GM21447 (cell line): ENCODE measurements at regions not wholly inside any gene's neighbourhood (a gene's known extent, or its start where the extent isn't known, plus 50 kb on each side); places are given as distances from the start of the nearest gene placed in this dataset.
"Not testable (repeated sequence)": the region's sequence is repeated elsewhere in the genome, so short reads cannot be mapped to it uniquely, and the experiment has no call there.

Source experiments
- ATAC-seq: cut with Tn5 transposase; IDR thresholded peaks from one replicate; pipeline ENCODE4 v1.9.1; 2021; ENCODE audit not compliant: unreplicated experiment

DNA sequence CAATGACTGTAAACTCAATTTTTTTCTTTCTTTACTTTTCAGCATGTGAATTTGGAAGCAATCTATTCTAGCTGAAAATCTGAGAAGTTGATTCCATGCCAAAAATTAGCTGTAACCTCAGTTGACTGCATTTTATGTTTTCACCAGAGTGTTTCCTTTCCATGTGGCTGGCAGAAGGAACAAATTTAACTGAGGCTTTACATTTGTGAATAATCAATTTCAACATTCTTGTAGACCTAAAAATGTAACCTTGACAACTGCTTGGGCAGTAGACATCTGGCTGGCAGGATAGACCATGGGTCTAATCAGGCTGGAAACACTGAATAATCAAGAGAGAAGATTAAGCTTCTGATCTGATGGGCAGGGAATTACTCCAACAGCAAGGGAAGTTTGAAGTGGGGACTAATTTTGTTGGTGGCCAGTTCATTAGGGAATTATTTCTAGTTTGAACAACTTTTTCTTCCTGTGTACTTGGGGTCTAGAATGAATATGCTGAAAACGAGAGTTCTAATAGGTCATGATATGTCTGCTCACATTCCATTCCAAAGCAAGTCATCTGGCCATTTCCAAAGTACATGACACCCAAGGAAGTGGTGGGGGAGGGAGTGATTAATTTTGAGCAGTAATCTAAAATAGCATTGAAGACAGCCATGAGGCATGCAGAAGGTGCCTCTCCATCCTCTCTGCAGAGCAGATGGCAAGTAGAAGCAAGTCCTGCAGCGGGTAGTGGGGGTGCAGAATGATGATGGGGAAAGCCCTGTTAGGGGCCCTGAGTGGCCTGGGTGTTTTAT lies 68.2 kb downstream of the ATP23 start:
- no peak for ATAC-seq

DNA sequence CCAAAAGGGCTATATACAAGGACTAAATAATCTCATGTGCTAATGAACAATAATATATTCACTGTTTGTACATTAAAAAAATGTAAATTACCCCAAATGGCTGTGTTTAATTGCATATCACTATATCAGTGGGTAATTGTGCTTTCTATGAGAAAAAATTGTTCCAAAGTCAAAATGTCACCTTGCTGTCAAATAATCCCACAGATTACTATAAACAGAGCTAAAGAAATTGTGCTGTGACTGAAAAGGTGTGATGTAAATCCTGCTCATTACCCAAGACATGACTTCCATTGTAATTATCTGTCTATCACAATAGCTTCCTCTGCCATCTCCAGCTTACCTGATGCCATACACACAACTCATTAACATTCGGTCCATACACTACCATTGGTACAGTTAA lies 70.3 kb downstream of the ATP23 start:
- ATAC-seq: no peak

GRCh38 chr12:58022379-58023020 lies 81.1 kb downstream of the ATP23 start:
- ATAC-seq: not testable (repeated sequence)

DNA sequence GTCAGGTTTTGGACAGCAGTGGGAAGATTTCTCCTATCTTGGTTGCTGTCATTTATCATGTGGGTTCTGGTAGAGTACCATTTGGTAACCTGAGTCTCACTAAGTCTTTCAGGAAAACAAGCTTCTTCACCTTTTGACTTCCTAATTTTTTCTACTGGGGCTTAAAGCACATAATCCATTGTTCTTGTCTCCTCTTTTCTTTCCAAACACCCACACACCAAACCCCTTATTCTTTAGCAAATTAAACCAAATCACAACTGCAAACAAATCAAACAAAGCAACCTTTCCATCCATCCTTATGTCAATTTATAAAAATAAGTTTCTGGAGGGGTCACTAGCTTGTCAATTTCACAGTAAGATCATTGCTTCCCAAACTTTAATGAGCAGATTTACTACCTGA lies 84.1 kb downstream of the ATP23 start:
- no peak for ATAC-seq

- no peak for ATAC-seq
These were observed 85.1 kb downstream of the ATP23 start for GRCh38 chr12:58026426-58026825.

DNA sequence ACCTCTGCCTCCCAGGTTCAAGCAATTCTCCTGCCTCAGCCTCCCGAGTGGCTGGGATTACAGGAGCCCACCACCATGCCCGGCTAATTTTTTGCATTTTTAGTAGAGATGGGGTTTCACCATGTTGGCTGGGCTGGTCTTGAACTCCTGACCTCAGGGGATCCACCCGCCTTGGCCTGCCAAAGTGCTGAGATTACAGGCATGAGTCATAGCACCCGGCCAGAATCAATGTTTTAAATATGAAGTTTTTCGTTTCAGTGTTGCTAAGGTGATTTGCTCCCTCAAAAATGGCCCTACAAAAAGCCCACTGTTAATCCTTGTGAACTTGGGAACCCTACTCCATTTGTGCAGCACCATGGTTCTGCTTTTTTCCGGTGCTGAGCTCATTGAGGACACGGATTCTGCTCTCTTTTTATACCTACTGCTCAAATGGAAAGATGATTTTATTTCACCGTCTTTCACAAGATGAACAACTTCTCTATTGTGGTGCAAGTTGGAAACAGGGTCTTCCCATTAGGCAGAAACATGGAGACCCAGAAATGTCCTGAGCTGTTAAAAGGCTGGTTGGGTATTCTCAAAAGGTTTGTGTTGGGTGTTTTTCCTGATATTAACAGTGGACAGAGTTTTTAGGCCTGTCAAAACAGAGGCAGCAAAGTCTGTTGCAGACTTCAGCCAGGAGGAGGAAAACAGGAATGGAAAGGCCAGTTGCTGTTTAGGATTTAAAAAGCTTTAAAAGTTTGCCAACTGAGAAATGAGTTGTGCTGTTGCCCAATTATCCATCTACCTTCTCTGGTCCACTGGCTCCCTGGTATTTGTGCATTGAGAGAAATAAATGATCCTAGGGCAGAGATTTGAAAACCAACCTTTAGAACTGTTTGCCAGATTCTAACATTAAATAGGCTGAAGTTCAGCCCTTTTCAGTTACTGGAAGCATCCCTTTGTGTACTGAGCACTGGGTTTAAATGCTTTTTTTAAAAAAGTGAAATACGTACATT lies 85.8 kb downstream of the ATP23 start:
- ATAC-seq: no peak

- ATAC-seq: no peak
These were observed 86.9 kb downstream of the ATP23 start for GRCh38 chr12:58028294-58028693.

DNA sequence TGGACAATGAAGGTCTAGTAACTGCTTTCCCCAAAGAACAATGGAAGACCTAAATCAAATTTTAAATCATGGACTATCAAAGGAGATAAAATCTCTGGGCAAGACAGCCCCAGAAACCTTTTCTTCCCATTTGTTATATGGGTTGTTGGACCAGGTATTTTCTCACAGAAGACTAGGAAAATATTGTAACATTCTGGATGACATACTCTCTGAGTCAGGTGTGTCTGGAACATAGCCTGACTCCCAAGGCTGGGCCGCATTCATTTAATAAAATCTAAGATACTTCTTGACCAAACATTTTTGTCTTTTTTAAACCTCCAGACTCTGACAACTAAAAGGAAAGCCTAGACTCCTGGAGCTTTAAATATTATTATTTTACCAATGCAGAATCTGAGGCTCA lies 87.9 kb downstream of the ATP23 start:
- ATAC-seq: no peak

- no peak for ATAC-seq
These were observed 89.4 kb downstream of the ATP23 start for GRCh38 chr12:58030566-58031279.

DNA sequence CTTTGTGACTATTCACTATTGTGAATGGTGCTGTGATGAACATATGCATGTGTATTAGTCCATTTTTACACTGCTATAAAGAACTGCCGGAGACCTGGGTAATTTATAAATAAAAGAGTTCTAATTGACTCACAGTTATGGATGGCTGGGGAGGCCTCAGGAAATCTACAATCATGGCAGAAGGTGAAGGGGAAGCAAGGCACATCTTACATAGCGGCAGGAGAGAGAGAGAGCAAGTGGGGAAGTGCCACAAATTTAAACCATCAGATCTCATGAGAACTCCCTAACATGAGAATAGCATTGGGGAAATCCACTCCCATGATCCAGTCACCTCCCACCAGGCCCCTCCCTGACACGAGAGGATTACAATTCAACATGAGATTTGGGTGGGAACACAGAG lies 90.8 kb downstream of the ATP23 start:
- no peak for ATAC-seq

DNA sequence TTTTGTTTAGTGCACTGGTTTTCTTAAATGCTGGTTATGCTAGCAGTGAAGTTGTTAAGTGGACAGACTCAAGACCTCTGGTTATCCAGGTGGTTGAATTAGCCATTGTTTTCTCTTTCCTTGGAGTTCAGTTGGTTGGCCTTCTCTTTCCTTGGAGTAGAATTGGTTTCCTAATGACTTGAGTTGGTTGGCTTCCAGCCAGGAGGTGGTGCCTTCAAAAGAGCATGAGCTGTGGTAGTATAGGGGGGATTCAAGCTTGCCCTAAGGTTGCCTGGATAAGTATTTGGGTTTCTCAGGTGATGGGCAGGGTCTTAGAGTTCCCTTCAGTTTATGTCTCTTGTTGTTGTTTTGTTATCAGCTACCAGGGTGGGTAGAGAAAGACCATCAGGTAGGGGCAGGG lies 92.5 kb downstream of the ATP23 start:
- no peak for ATAC-seq

DNA sequence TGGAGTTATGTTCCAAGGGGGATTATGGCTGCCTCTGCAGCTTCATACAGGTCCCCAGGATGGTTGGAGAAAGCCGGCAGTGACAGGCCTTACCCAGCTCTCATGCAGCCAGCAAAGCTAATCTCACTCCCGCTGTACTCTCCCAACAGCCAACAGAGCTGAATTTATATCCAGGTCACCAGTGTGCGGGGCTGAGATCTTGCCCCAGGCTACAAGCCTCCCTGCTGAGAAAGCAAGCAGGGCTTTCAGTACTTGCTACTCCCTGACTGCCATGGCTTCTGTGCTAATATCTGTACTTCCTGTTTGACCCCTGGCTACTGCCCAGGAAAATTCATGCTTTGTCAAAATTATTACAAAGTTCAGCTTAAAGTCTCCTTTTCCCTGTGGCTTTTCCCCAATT lies 92.9 kb downstream of the ATP23 start:
- ATAC-seq: no peak

DNA sequence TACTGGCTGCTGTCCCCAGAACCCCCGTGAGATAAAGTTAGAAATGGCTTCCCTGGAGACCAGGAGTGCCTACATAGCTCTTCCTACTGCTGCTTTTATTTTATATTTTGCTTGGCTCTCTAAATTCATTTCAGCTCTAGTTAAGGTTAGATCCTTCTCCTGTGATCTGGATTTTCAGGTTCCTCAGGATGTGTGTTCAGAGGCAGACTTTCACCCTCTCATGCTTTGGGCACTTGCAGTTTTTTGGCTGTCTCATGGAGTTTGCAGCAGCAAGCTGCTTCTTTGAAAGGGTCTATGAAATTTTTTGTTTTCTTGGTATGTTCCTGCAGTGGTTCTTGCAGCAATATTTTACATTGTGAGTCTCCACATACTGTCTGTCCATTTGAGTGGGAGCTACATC lies 93.3 kb downstream of the ATP23 start:
- no peak for ATAC-seq

DNA sequence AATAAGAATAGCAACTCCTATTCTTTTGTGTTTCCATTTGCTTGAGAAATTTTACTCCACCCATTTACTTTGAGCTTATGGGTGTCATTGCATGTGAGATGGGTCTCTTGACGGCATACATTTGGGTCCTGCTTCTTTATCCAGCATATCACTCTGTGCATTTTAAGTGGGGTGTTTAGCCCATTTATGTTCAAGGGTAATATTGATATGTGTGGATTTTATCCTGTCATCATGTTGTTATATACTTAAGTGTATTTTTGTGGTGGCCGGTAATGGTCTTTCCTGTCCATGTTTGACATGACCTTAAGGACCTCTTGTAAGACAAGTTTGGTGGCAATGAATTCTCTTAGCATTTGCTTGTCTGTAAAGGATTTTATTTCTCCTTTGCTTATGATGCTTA lies 100.1 kb downstream of the ATP23 start:
- ATAC-seq: no peak

DNA sequence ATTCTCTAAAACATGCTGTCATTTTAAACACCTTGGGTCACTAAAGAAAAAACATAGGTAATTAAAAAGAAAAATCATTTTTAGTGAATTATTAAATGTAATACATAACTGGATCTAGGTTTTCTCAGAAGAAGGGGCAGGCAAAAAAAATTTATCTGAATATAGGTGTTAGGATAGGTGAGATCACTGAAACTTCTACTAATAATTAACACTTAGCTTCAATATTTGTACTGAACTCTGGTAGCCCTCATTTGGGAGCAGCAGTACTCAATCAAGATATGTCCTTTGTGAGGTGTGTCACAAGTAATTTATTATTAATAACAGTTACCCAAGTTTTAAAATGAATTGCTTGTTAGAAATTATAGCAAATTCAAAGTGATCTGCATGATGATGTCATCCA lies 103.6 kb downstream of the ATP23 start:
- no peak for ATAC-seq

GRCh38 chr12:58046271-58046670 lies 104.9 kb downstream of the ATP23 start:
- ATAC-seq: no peak

DNA sequence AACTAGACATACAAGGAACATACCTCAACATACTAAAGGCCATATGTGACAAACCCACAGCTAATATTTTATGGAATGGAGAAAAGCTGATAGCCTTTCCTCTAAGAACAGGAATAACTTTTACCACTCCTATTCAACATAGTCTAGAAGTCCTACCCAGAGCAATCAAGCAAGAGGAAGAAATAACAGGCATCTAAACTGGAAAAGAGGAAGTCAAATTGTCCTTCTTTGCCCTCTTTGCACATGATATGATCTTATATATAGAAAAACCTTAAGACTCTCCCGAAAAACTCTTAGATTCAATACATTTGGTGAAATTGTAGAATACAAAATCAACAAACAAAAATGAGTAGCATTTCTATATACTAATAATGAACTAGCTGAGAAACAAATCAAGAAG lies 110.0 kb downstream of the ATP23 start:
- ATAC-seq: no peak

DNA sequence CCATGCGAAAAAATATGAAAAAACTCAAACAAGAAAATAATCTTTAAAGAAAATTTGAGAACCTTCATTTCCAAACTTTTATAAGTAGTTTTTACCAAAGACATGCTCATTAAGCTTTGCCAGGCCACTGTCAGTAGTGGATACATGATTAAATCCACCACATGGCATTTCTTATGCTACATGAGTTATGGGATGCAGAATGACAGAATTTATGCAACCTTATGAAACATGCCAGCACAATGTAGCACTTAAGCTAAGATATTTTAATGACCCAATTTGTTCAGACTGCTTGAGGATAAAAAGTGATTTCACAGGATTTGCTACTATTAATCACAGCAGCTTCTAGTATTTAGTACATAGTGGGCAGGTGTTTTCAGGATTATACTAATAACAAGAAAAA lies 123.3 kb downstream of the ATP23 start:
- no peak for ATAC-seq

- ATAC-seq: no peak
These were observed 124.9 kb downstream of the ATP23 start for GRCh38 chr12:58066296-58066695.

DNA sequence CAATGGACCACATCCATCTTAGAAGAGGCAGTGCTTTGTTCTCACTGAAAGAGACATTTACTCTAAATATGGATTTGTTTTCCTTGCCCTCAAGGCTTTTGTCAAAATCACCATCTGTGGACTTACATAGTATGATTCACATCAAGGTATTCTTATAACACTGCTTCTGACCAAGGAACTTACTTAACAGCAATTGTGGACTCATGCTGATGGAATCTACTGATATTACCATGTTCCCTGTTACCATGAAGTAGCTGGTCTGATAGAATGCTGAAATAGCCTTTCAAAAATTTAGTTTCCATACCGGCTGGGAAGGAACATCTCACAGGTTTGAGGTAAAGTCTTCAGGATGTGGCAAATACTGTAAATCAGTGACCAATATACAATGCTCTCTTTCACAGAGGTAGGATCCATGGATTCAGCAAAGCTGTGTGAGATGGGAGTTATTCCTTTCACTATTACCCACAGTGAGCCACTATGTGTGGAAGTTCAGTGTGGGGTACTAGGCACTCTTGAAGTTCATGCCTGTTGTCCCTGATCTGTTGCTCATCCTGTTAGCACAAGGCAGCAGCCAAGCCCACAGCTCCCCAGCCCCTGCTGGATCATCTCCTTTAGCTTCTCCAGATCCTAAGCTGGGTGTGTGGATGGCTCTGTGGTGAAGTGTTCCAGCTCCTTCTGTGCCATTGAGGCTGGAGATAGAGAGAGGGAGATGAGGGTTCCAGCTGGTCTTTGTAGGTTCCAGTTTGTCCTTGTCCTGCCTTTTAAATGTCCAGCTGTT lies 126.4 kb downstream of the ATP23 start:
- ATAC-seq: no peak
